ENCODE measurements at regions not wholly inside any gene's neighbourhood (a gene's known extent, or its start where the extent isn't known, plus 50 kb on each side); places are given as distances from the start of the nearest gene placed in this dataset.

DNA sequence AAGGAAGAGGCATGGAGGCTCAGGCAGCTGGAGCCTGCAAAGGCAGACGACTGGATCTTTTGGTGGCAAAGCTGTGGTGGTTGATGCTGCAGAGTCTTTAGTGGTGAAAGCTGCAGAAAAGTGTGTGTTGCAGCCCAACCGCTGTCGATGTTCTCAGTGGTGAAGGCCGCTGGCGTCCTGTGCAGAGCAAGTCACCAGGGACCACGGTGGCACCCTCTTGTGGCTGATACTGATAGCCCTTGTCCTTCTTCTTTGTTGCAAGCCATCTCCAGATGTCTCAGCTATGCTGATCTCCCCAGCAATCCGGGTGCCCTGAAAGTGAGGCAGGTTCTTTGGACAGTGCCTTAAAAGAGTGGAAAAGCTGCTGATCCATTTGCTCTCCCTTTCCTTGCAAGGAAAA is 610.9 kb upstream of the PCDH9 start:
- Histone ChIP-seq H3K36me3 (ENCODE audit: control insufficient read depth, insufficient read depth, low read length) (no peaks in the 10 kb centered on the region), H3K9me1 (ENCODE audit: control insufficient read depth, insufficient read depth, low read length) (no peaks in the 10 kb centered on the region), H3K79me2 (ENCODE audit: control insufficient read depth, insufficient read depth, low read length) (no peaks in the 10 kb centered on the region), H3K4me2 (ENCODE audit: insufficient read depth, low read length) (no peak overlapping the region), H3K9ac (ENCODE audit: insufficient read depth in 1 of 2, low read depth in 2 of 2, low read length in 2 of 2) (no peak overlapping the region), H3K4me3 (no peak overlapping the region), H3K9me3 (replicated peaks; ENCODE audit: control insufficient read depth, insufficient read depth, low read depth, low read length) (no peaks in the 10 kb centered on the region), H2AFZ (ENCODE audit: low read depth, low read length) (no peak overlapping the region), H3K27ac (ENCODE audit: extremely low read depth, low read depth, low read length) (no peak overlapping the region), H3K4me1 (replicated peaks in 1 of 2; ENCODE audit: control insufficient read depth in 2 of 2, insufficient read depth in 2 of 2, low read length in 2 of 2) (no peaks in the 10 kb centered on the region), H4K20me1 (replicated peaks; ENCODE audit: control insufficient read depth, insufficient read depth, low read length) (no peaks in the 10 kb centered on the region), H3K27me3 (ENCODE audit: control insufficient read depth in 2 of 2, insufficient read depth in 2 of 2, low read length in 2 of 2) (no peaks in the 10 kb centered on the region)
- DNase-seq (ENCODE audit: extremely low read depth in 1 of 4, low spot score in 3 of 4), result peak in 1 of 4 experiments; percentile 3
- intact Hi-C loops (cut with micrococcal nuclease), result no loop called here
- ATAC-seq, result no peak
- 2% methylated on average over 7 of the region's 7 CpGs for WGBS (ENCODE audit: insufficient coverage, low coverage, missing lambda C conversion rate)
- CTCF ChIA-PET (ENCODE audit: low intra/inter-chr PET ratio), result no interaction called here
- in situ Hi-C loops (cut with MboI), result no loop called here
- FAIRE-seq, result no peak
- POLR2A ChIA-PET, result no interaction called here
- TF ChIP-seq NUFIP1 (IDR thresholded peaks at IDR 0.05; ENCODE audit: partially characterized antibody) (no peak), RAD21 (CRISPR knock-in tag; conservative IDR thresholded peaks at IDR 0.05 in 1 of 2, IDR thresholded peaks at IDR 0.05 in 1 of 2) (peak in 1 of 2 experiments; percentile 15; a peak in 1 of 4 replicates), MCM7 (IDR thresholded peaks at IDR 0.05) (no peak), BMI1 (IDR thresholded peaks at IDR 0.05; ENCODE audit: low read length) (no peak), PHF8 (IDR thresholded peaks at IDR 0.05; ENCODE audit: borderline replicate concordance, low read length) (no peak)
- TF ChIP-seq, protein P1, sequence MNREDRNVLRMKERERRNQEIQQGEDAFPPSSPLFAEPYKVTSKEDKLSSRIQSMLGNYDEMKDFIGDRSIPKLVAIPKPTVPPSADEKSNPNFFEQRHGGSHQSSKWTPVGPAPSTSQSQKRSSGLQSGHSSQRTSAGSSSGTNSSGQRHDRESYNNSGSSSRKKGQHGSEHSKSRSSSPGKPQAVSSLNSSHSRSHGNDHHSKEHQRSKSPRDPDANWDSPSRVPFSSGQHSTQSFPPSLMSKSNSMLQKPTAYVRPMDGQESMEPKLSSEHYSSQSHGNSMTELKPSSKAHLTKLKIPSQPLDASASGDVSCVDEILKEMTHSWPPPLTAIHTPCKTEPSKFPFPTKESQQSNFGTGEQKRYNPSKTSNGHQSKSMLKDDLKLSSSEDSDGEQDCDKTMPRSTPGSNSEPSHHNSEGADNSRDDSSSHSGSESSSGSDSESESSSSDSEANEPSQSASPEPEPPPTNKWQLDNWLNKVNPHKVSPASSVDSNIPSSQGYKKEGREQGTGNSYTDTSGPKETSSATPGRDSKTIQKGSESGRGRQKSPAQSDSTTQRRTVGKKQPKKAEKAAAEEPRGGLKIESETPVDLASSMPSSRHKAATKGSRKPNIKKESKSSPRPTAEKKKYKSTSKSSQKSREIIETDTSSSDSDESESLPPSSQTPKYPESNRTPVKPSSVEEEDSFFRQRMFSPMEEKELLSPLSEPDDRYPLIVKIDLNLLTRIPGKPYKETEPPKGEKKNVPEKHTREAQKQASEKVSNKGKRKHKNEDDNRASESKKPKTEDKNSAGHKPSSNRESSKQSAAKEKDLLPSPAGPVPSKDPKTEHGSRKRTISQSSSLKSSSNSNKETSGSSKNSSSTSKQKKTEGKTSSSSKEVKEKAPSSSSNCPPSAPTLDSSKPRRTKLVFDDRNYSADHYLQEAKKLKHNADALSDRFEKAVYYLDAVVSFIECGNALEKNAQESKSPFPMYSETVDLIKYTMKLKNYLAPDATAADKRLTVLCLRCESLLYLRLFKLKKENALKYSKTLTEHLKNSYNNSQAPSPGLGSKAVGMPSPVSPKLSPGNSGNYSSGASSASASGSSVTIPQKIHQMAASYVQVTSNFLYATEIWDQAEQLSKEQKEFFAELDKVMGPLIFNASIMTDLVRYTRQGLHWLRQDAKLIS (CRISPR knock-in tag; IDR thresholded peaks at IDR 0.05), result no peak
- TF ChIP-seq, protein P2, sequence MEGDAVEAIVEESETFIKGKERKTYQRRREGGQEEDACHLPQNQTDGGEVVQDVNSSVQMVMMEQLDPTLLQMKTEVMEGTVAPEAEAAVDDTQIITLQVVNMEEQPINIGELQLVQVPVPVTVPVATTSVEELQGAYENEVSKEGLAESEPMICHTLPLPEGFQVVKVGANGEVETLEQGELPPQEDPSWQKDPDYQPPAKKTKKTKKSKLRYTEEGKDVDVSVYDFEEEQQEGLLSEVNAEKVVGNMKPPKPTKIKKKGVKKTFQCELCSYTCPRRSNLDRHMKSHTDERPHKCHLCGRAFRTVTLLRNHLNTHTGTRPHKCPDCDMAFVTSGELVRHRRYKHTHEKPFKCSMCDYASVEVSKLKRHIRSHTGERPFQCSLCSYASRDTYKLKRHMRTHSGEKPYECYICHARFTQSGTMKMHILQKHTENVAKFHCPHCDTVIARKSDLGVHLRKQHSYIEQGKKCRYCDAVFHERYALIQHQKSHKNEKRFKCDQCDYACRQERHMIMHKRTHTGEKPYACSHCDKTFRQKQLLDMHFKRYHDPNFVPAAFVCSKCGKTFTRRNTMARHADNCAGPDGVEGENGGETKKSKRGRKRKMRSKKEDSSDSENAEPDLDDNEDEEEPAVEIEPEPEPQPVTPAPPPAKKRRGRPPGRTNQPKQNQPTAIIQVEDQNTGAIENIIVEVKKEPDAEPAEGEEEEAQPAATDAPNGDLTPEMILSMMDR (IDR thresholded peaks at IDR 0.05 in 2 of 3, conservative IDR thresholded peaks at IDR 0.05 in 1 of 3; ENCODE audit: insufficient read depth in 2 of 3, low read depth in 1 of 3, low read length in 3 of 3), result 0 out of 6 replicates have a peak, but pooled peaks of 2 of the 3 experiments have one; percentile 3 to 16
- BruUV-seq (replicated peaks), result no TSS peak

All from K562 (cell line).